DOHH2 (cell line): ENCODE measurements at regions not wholly inside any gene's neighbourhood (a gene's known extent, or its start where the extent isn't known, plus 50 kb on each side); places are given as distances from the start of the nearest gene placed in this dataset.

Experiments
- H3F3A ChIP-seq: fragments of 200-600 bp; sonication (generic), shearing (Covaris generic); 2 replicates; pipeline ENCODE4 v1.6.0; 2016; ENCODE audit warnings: antibody characterized with exemption, mild to moderate bottlenecking; ENCODE audit not compliant: control insufficient read depth, insufficient read depth
- H3K27ac ChIP-seq: fragments of 200-600 bp; sonication (generic); 2 replicates; pipeline ENCODE4 v1.5.1; 2014; ENCODE audit warnings: low read depth, mild to moderate bottlenecking, low read length, moderate library complexity
- H3K27me3 ChIP-seq: fragments of 200-600 bp; sonication (generic); 2 replicates; pipeline ENCODE4 v1.6.1; 2014; ENCODE audit warnings: mild to moderate bottlenecking, low read length, mixed read lengths; ENCODE audit not compliant: control insufficient read depth
- H3K36me3 ChIP-seq: fragments of 200-600 bp; sonication (generic); 2 replicates; pipeline ENCODE4 v1.6.1; 2014; ENCODE audit warnings: mild to moderate bottlenecking, low read length, moderate library complexity, mixed read lengths; ENCODE audit not compliant: control insufficient read depth
- H3K4me1 ChIP-seq: fragments of 200-600 bp; sonication (generic); 2 replicates; pipeline ENCODE4 v1.6.1; 2014; ENCODE audit warnings: mild to moderate bottlenecking, low read length, mixed read lengths; ENCODE audit not compliant: control insufficient read depth
- H3K4me2 ChIP-seq: fragments of 200-600 bp; sonication (generic); 2 replicates; pipeline ENCODE4 v1.6.0; 2014; ENCODE audit warnings: mild to moderate bottlenecking, low read length, moderate library complexity
- H3K4me3 ChIP-seq: fragments of 200-600 bp; sonication (generic); 2 replicates; pipeline ENCODE4 v1.5.1; 2014; ENCODE audit warnings: mild to moderate bottlenecking, low read length, mixed read lengths
- H3K79me2 ChIP-seq: fragments of 200-600 bp; sonication (generic); 2 replicates; pipeline ENCODE4 v1.6.1; 2014; ENCODE audit warnings: mild to moderate bottlenecking, low read length, mixed read lengths; ENCODE audit not compliant: control insufficient read depth
- H3K9me2 ChIP-seq: fragments of 200-600 bp; sonication (generic); replicated peaks from 2 replicates; pipeline ENCODE4 v1.6.1; 2014; ENCODE audit warnings: mild to moderate bottlenecking, low read length, mixed read lengths; ENCODE audit not compliant: control insufficient read depth
- H3K9me3 ChIP-seq: fragments of 200-600 bp; sonication (generic); 2 replicates; pipeline ENCODE4 v1.6.1; 2014; ENCODE audit warnings: antibody characterized with exemption, low read length, mixed read lengths; ENCODE audit not compliant: control insufficient read depth, insufficient read depth
- H4K20me1 ChIP-seq: fragments of 200-600 bp; sonication (generic); 2 replicates; pipeline ENCODE4 v1.6.0; 2014; ENCODE audit warnings: low read depth, mild to moderate bottlenecking, antibody characterized with exemption, low read length, moderate library complexity; ENCODE audit not compliant: control insufficient read depth, insufficient read depth
- CTCF ChIP-seq: fragments of 200-600 bp; sonication (generic); IDR thresholded peaks from one replicate; pipeline ENCODE4 v1.5.1; 2014; ENCODE audit warnings: antibody characterized with exemption, mild to moderate bottlenecking, low read depth, low read length; ENCODE audit not compliant: poor library complexity, severe bottlenecking
- EZH2phosphoT487 ChIP-seq: fragments of 200-600 bp; sonication (generic); IDR thresholded peaks from 2 replicates; pipeline ENCODE4 v1.6.1; 2017; ENCODE audit warnings: borderline replicate concordance, mild to moderate bottlenecking, antibody characterized with exemption, low read length, moderate library complexity, mixed read lengths

GRCh38 chr9:89655990-89656657, 51.3 kb downstream of the GADD45G start:
- Histone ChIP-seq H3K4me3 (no peak overlapping the region), H3K4me2 (no peak overlapping the region), H3K79me2 (no peaks in the 10 kb centered on the region), H3K27me3 (no peaks in the 10 kb centered on the region), H3K27ac (no peak overlapping the region), H3F3A (no peaks in the 10 kb centered on the region), H3K4me1 (no peaks in the 10 kb centered on the region), H4K20me1 (no peaks in the 10 kb centered on the region), H3K9me3 (no peaks in the 10 kb centered on the region), H3K36me3 (no peaks in the 10 kb centered on the region), H3K9me2 (no peaks in the 10 kb centered on the region)
- TF ChIP-seq CTCF (no peak), EZH2phosphoT487 (no peak)

- Histone ChIP-seq H3K79me2 (no peaks in the 10 kb centered on the region), H3K27ac (no peak overlapping the region), H3F3A (no peaks in the 10 kb centered on the region), H3K36me3 (no peaks in the 10 kb centered on the region), H3K9me3 (no peaks in the 10 kb centered on the region), H3K4me1 (no peaks in the 10 kb centered on the region), H3K27me3 (no peaks in the 10 kb centered on the region), H4K20me1 (no peaks in the 10 kb centered on the region), H3K4me2 (no peak overlapping the region), H3K4me3 (no peak overlapping the region), H3K9me2 (no peaks in the 10 kb centered on the region)
- TF ChIP-seq EZH2phosphoT487 (no peak), CTCF (no peak)
Observed at GRCh38 chr9:89657295-89657694, 52.5 kb downstream of the GADD45G start.

- H3K36me3 ChIP-seq, result no peaks in the 10 kb centered on the region
- no peaks in the 10 kb centered on the region for H4K20me1 ChIP-seq
- no peaks in the 10 kb centered on the region for H3K4me1 ChIP-seq
- H3F3A ChIP-seq, result no peaks in the 10 kb centered on the region
- H3K4me2 ChIP-seq, result no peak overlapping the region
- H3K27me3 ChIP-seq, result no peaks in the 10 kb centered on the region
- H3K4me3 ChIP-seq, result no peak overlapping the region
- H3K9me3 ChIP-seq, result no peaks in the 10 kb centered on the region
- no peak overlapping the region for H3K27ac ChIP-seq
- H3K79me2 ChIP-seq, result no peaks in the 10 kb centered on the region
- no peaks in the 10 kb centered on the region for H3K9me2 ChIP-seq
- no peak for TF ChIP-seq CTCF
- TF ChIP-seq EZH2phosphoT487, result no peak
Observed at GRCh38 chr9:89657765-89658164, 53.0 kb downstream of the GADD45G start.
